DND-41 (cell line): ENCODE measurements at regions not wholly inside any gene's neighbourhood (a gene's known extent, or its start where the extent isn't known, plus 50 kb on each side); places are given as distances from the start of the nearest gene placed in this dataset.

ENCODE experiments used
- CTCF ChIP-seq: IDR thresholded peaks from 2 replicates; pipeline ENCODE4 v1.5.1; 2012; ENCODE audit warnings: borderline replicate concordance, low read length, moderate library complexity, mild to moderate bottlenecking; ENCODE audit not compliant: poor library complexity, severe bottlenecking; ENCODE audit errors: extremely low read depth
- EZH2 ChIP-seq: IDR thresholded peaks from 3 replicates; pipeline ENCODE4 v1.6.1; 2012; ENCODE audit warnings: borderline replicate concordance, low read depth, mild to moderate bottlenecking, moderate library complexity, low read length, inconsistent platforms; ENCODE audit not compliant: severe bottlenecking

GRCh38 chr10:106082865-106083264 lies 1081.6 kb downstream of the SORCS1 start:
- TF ChIP-seq CTCF (no peak), EZH2 (no peak)
